GM18505 (cell line): ENCODE measurements at regions not wholly inside any gene's neighbourhood (a gene's known extent, or its start where the extent isn't known, plus 50 kb on each side); places are given as distances from the start of the nearest gene placed in this dataset.

ENCODE experiments used
- ATAC-seq: cut with Tn5 transposase; IDR thresholded peaks from one replicate; pipeline ENCODE4 v1.9.1; 2021; ENCODE audit not compliant: unreplicated experiment
- POLR2A ChIP-seq: IDR thresholded peaks from 4 replicates; pipeline ENCODE4 v1.6.1; 2011; ENCODE audit warnings: borderline replicate concordance; ENCODE audit not compliant: insufficient read depth, insufficient read length; ENCODE audit errors: extremely low read depth

GRCh38 chr20:11556410-11556809 is 361.3 kb upstream of the BTBD3 start:
- no peak for TF ChIP-seq POLR2A
- ATAC-seq, result no peak

- no peak for ATAC-seq
- TF ChIP-seq POLR2A, result no peak
Measured at GRCh38 chr20:11564491-11564890, 353.2 kb upstream of the BTBD3 start.

- TF ChIP-seq POLR2A, result no peak
- no peak for ATAC-seq
Measured at GRCh38 chr20:11569163-11569562, 348.5 kb upstream of the BTBD3 start.

- TF ChIP-seq POLR2A, result no peak
- ATAC-seq, result no peak
Measured at GRCh38 chr20:11573507-11573906, 344.2 kb upstream of the BTBD3 start.

GRCh38 chr20:11581271-11581670 is 336.4 kb upstream of the BTBD3 start:
- TF ChIP-seq POLR2A, result no peak
- no peak for ATAC-seq

GRCh38 chr20:11582060-11582459 is 335.6 kb upstream of the BTBD3 start:
- ATAC-seq, result no peak
- no peak for TF ChIP-seq POLR2A

- no peak for TF ChIP-seq POLR2A
- ATAC-seq, result no peak
Measured at GRCh38 chr20:11585752-11586352, 331.8 kb upstream of the BTBD3 start.

GRCh38 chr20:11588875-11589274 is 328.8 kb upstream of the BTBD3 start:
- ATAC-seq, result no peak
- TF ChIP-seq POLR2A, result no peak

GRCh38 chr20:11591965-11592364 is 325.7 kb upstream of the BTBD3 start:
- ATAC-seq, result no peak
- TF ChIP-seq POLR2A, result no peak

GRCh38 chr20:11604339-11604738 is 313.4 kb upstream of the BTBD3 start:
- ATAC-seq, result no peak
- TF ChIP-seq POLR2A, result no peak

- ATAC-seq, result no peak
- TF ChIP-seq POLR2A, result no peak
Measured at GRCh38 chr20:11607047-11607446, 310.6 kb upstream of the BTBD3 start.

- ATAC-seq, result no peak
- TF ChIP-seq POLR2A, result no peak
Measured at GRCh38 chr20:11608736-11609135, 309.0 kb upstream of the BTBD3 start.

GRCh38 chr20:11624704-11625103 is 293.0 kb upstream of the BTBD3 start:
- ATAC-seq, result no peak

GRCh38 chr20:11626551-11626950 is 291.1 kb upstream of the BTBD3 start:
- no peak for ATAC-seq
- no peak for TF ChIP-seq POLR2A

More at GRCh38 chr20:11624704-11625103, 293.0 kb upstream of the BTBD3 start:
- no peak for TF ChIP-seq POLR2A

GRCh38 chr20:11642866-11643265 is 274.8 kb upstream of the BTBD3 start:
- ATAC-seq, result no peak
- no peak for TF ChIP-seq POLR2A

- ATAC-seq, result no peak
- TF ChIP-seq POLR2A, result no peak
Measured at GRCh38 chr20:11646359-11646758, 271.3 kb upstream of the BTBD3 start.

GRCh38 chr20:11650566-11650965 is 267.1 kb upstream of the BTBD3 start:
- no peak for ATAC-seq

More at GRCh38 chr20:11650566-11650965, 267.1 kb upstream of the BTBD3 start:
- no peak for TF ChIP-seq POLR2A
